Osteoblast (primary cell): ENCODE measurements at regions not wholly inside any gene's neighbourhood (a gene's known extent, or its start where the extent isn't known, plus 50 kb on each side); places are given as distances from the start of the nearest gene placed in this dataset.

ENCODE experiments used
- DNase-seq: peaks from one replicate; pipeline ENCODE4 v3.0.0; 2011; ENCODE audit warnings: low spot score, mixed read lengths; ENCODE audit not compliant: insufficient read length; ENCODE audit errors: missing footprints
- H2AFZ ChIP-seq: 2 replicates; pipeline ENCODE4 v1.6.0; 2011; ENCODE audit warnings: mild to moderate bottlenecking, low read length
- H3K27ac ChIP-seq: 2 replicates; pipeline ENCODE4 v1.5.1; 2011; ENCODE audit warnings: mild to moderate bottlenecking, low read depth, low read length, moderate library complexity
- H3K27me3 ChIP-seq: 2 replicates; pipeline ENCODE4 v1.6.0; 2012; ENCODE audit warnings: mild to moderate bottlenecking, control low read depth, inconsistent platforms, low read length, moderate library complexity; ENCODE audit not compliant: insufficient read depth
- H3K36me3 ChIP-seq: 2 replicates; pipeline ENCODE4 v1.5.1; 2011; ENCODE audit warnings: mild to moderate bottlenecking, low read length, control low read depth, moderate library complexity; ENCODE audit not compliant: insufficient read depth
- H3K4me1 ChIP-seq: 2 replicates; pipeline ENCODE4 v1.5.1; 2011; ENCODE audit warnings: mild to moderate bottlenecking, low read length, control low read depth, moderate library complexity; ENCODE audit not compliant: insufficient read depth
- H3K4me2 ChIP-seq: 2 replicates; pipeline ENCODE4 v1.6.0; 2011; ENCODE audit warnings: mild to moderate bottlenecking, low read length; ENCODE audit not compliant: insufficient read depth
- H3K4me3 ChIP-seq: fragments of 200-600 bp; sonication (generic); 3 replicates; pipeline ENCODE4 v1.5.1; 2012; ENCODE audit warnings: mild to moderate bottlenecking, low read length, inconsistent platforms; ENCODE audit not compliant: insufficient read depth
- H3K79me2 ChIP-seq: 2 replicates; pipeline ENCODE4 v1.6.0; 2012; ENCODE audit warnings: mild to moderate bottlenecking, low read length, control low read depth, inconsistent platforms; ENCODE audit not compliant: insufficient read depth
- H3K9me3 ChIP-seq: 2 replicates; pipeline ENCODE4 v1.5.1; 2011; ENCODE audit warnings: low read depth, low read length, control low read depth
- H4K20me1 ChIP-seq: 2 replicates; pipeline ENCODE4 v1.6.0; 2012; ENCODE audit warnings: mild to moderate bottlenecking, low read length, control low read depth; ENCODE audit not compliant: insufficient read depth
- TF ChIP-seq, protein P1 (sequence below): IDR thresholded peaks from 2 replicates; pipeline ENCODE4 v1.5.1; 2011; ENCODE audit warnings: mild to moderate bottlenecking, low read depth, low read length, moderate library complexity; ENCODE audit errors: extremely low read depth

DNA sequence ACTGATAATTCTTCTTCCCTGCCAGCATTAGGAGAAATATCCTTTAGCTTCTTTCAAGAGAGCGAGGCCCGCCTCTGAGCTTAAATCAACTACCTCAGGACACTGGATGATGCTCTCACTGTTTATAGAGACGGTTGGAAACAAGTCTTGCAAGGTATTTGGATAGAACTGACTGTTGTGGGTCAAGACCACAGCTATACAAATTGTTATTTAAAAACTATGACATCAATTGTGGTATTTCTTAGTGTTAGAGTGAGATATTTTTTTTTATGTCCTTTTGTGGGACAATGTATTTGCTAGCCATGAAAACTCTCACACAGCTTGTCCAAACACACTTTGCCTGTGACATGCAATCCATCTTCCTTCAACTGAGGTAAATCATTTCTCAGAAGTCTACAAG is 136.3 kb upstream of the PHACTR1 start:
- no peaks in the 10 kb centered on the region for H3K79me2 ChIP-seq
- no peak overlapping the region for H3K27ac ChIP-seq
- no peak for DNase-seq
- H4K20me1 ChIP-seq = no peaks in the 10 kb centered on the region
- peaks cover 22% of the 10 kb centered on the region for H3K4me1 ChIP-seq
- no peak overlapping the region for H2AFZ ChIP-seq
- no peaks in the 10 kb centered on the region for H3K9me3 ChIP-seq
- H3K4me3 ChIP-seq = no peak overlapping the region
- H3K36me3 ChIP-seq = no peaks in the 10 kb centered on the region
- H3K27me3 ChIP-seq = no peaks in the 10 kb centered on the region
- TF ChIP-seq, protein P1, sequence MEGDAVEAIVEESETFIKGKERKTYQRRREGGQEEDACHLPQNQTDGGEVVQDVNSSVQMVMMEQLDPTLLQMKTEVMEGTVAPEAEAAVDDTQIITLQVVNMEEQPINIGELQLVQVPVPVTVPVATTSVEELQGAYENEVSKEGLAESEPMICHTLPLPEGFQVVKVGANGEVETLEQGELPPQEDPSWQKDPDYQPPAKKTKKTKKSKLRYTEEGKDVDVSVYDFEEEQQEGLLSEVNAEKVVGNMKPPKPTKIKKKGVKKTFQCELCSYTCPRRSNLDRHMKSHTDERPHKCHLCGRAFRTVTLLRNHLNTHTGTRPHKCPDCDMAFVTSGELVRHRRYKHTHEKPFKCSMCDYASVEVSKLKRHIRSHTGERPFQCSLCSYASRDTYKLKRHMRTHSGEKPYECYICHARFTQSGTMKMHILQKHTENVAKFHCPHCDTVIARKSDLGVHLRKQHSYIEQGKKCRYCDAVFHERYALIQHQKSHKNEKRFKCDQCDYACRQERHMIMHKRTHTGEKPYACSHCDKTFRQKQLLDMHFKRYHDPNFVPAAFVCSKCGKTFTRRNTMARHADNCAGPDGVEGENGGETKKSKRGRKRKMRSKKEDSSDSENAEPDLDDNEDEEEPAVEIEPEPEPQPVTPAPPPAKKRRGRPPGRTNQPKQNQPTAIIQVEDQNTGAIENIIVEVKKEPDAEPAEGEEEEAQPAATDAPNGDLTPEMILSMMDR = no peak
- no peak overlapping the region for H3K4me2 ChIP-seq

DNA sequence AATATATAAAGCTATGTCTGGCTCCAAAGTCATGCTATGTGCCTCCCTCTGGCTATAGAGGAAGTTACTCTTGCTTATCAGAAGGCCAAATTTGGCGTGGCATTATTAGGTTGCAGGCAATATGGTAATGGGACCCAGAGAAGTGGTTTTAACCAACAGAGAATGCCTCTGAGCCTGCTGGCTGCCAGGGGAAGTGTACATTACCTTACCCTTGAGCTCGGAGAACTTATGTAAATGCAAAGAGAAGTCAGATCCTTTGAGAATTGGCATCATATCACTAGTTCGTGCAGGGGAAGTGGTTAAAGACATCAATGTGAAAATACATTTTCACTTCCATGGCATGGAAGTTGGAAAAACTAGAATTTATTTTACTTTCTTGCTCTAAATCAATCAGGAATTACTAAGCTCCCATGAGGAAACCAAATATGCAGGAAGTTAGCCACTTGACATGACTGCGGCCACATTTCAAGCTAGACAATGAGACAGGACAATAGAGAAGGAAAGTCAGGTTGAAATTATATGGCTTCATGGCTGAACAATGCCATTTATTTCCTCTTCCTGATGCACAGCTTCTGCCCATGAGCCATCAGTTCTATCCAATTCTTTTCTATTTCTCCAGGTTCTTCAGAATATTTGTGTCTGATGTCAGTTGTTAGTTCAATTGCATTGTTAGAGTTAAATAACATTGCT is 134.0 kb upstream of the PHACTR1 start:
- Histone ChIP-seq H3K4me3 (no peak overlapping the region), H3K4me2 (no peak overlapping the region), H2AFZ (no peak overlapping the region), H3K27me3 (no peaks in the 10 kb centered on the region), H3K27ac (no peak overlapping the region), H4K20me1 (no peaks in the 10 kb centered on the region), H3K4me1 (peaks cover 11% of the 10 kb centered on the region), H3K36me3 (no peaks in the 10 kb centered on the region), H3K79me2 (no peaks in the 10 kb centered on the region), H3K9me3 (no peaks in the 10 kb centered on the region)
- no peak for DNase-seq
- TF ChIP-seq, protein P1 = no peak

DNA sequence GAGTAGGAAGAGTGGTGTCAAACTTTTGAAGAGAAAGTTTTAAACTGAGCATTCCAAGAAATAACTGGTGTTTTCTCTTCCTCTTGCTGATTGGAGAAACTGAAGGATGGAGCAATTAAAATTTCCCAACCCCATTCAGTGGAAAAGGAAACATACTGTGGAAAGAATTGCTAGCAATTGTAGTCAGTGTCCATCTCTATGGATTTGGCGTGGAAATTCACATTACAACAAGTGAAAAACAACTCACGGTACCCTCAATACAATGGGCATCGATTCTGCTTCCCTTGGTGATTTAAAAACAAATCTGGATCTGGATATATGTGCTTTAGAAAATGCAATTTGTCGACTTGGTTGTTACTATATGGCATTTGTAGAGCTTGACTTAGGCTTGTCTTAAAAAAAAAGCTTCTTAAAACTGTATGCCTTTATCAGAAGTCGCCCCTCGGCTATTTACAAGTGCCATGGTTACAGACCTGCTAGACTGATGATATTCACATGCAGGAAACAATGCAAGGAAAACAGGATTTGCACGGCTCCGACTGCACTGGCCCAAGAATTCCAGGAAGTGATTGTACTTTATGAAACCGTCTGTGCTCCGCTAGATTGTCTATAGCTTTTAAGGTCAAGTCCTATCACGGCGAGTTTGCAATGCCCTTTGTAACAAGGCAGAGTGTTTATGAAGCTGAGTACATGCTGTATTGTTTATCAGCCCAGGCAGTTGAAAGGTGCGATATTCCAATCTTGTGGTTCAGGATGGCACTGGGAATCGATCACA is 131.7 kb upstream of the PHACTR1 start:
- H2AFZ ChIP-seq = no peak overlapping the region
- H3K27me3 ChIP-seq = no peaks in the 10 kb centered on the region
- H3K27ac ChIP-seq = no peak overlapping the region
- no peaks in the 10 kb centered on the region for H4K20me1 ChIP-seq
- no peak for DNase-seq
- no peaks in the 10 kb centered on the region for H3K36me3 ChIP-seq
- H3K4me1 ChIP-seq = no peaks in the 10 kb centered on the region
- no peak overlapping the region for H3K4me2 ChIP-seq
- no peak overlapping the region for H3K4me3 ChIP-seq
- TF ChIP-seq, protein P1 = no peak
- H3K9me3 ChIP-seq = no peaks in the 10 kb centered on the region
- H3K79me2 ChIP-seq = no peaks in the 10 kb centered on the region

DNA sequence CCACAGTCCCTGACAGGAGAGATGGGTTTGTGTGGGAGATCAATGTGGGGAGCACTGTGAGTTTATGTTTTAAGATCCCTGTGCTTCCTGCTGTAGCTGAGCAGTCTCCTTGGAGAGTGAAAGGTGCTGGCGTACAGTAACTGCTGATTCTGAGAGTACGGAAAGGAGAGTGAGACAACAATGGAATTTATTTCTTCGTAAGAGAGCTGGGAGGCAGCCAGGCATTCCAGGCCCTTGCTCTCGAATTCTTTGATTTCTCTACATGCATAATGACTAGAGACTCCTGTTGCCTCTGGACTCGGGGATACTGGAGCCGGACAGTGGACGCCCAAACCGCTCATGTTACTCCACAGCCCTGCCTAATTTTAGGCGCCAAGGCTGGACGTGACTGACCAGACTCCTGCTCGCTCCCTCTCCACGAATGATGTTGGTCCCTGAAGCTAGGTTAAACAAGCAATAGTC is 131.0 kb upstream of the PHACTR1 start:
- H3K4me2 ChIP-seq = no peak overlapping the region
- H2AFZ ChIP-seq = no peak overlapping the region
- no peak for DNase-seq

More for the DNA sequence above, 131.0 kb upstream of the PHACTR1 start:
- no peak overlapping the region for H3K27ac ChIP-seq
- H3K27me3 ChIP-seq = no peaks in the 10 kb centered on the region
- H3K9me3 ChIP-seq = no peaks in the 10 kb centered on the region
- no peaks in the 10 kb centered on the region for H4K20me1 ChIP-seq
- no peaks in the 10 kb centered on the region for H3K36me3 ChIP-seq
- no peak overlapping the region for H3K4me3 ChIP-seq
- no peaks in the 10 kb centered on the region for H3K79me2 ChIP-seq
- H3K4me1 ChIP-seq = no peaks in the 10 kb centered on the region
- TF ChIP-seq, protein P1 = no peak
